ELF-1 (cell line): ENCODE measurements at regions not wholly inside any gene's neighbourhood (a gene's known extent, or its start where the extent isn't known, plus 50 kb on each side); places are given as distances from the start of the nearest gene placed in this dataset.

Experiments used
- DNase-seq: peaks from one replicate; pipeline ENCODE4 v3.0.0-alpha.2; 2016; ENCODE audit warnings: low read depth, low spot score

DNA sequence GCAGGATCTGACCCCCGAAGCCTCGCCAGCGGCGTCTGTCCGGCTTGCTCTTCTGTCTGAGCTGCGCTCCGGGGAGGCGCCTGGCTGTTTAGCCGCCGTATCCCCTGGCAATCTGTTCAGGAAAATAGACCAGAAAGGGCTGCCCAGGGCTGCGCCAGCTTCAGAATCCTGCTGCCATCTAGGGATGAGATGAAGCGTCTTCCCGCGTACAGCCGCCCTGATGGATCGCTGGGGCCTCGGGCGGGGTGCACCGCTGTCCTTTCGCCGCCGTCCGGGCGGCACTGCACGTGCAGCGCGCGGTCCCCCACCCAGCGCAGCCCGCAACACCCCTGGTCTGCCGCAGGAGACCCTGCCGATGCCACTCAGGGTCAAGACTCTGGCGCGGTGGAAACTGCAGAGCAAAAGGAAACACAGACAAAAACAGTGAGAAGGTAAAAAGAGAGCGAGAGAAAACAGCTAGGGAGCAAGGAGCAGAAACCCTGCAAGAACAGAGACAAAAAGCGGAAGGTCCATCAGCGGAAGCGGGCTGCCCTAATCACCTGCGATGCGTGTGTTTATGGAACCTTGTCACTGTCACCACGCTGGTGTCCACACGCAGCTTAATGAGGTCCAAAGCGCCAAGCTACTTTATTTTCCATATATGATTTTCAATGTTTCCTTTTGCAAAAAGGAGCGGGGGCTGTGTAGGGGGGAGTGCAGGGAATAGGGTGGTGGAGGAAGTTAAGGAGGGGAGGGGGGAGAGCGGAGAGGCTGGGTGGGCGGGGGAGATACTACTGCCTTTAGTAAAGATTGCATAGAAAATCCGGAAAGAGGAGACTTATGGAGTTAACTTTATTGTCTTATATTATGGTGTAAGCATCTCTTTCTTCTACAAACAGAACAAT, 2113.3 kb upstream of the PIK3C3 start:
- peak; percentile 91 for DNase-seq

- no peak for DNase-seq
Observed at GRCh38 chr18:39840856-39841481, 2114.1 kb upstream of the PIK3C3 start.

GRCh38 chr18:39840406-39840805, 2114.6 kb upstream of the PIK3C3 start:
- DNase-seq, result no peak

DNA sequence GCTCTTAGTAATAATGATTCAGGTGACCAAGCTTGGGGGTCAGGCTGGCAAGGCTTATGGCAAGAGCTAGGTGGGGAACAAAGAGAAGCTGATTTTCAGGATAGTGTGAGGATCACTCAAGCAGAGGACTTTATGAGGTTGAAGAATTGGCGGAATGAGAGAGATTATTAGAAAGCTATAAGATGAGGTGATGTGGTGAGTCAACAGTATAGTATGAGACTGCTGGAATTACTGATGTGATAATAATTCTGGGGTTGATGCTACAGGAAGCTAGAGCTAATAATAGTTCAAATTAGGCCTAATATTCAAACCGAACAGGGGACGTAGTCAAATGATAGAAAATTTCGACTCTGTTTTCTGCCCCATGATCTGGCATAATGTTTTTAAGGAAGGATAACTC, 2115.3 kb upstream of the PIK3C3 start:
- DNase-seq, result no peak

DNA sequence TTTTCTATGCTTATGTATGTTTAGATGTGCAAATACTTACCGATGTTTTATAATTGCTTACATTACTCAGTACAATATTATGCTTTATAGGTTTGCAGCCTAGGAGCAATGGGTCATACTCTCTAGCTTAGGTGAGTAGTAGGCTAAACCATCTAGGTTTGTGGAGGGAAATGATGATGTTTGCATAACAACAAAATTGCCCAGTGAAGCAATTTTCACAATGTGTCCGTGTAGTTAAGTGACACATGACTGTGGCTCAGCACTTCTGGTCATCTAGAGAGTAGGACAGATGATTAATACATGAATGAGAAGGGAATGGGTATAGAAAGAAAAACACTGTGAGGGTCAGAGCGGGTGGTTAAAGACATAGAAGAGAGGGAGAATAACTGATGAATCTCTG, 2116.2 kb upstream of the PIK3C3 start:
- no peak for DNase-seq

- no peak for DNase-seq
Observed at GRCh38 chr18:39835303-39836030, 2119.6 kb upstream of the PIK3C3 start.

DNA sequence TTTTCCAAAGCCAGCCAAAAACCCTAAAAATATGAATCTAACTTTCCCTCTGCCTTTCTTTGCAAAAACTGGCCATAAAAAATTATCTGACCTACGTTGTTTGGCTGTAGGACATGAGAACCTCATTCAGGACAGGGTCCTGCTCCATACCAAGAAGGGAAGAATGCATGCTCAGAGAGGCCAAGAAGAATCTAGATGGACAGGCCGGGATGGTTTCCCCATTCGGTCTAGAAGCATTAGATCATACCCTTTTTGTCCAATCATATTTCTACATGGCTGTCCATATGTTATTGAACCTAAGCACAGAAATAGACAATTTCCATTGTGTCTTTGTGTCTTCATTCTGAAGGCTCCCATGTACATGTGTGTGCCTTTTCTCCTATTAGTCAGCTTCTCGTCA, 2120.4 kb upstream of the PIK3C3 start:
- DNase-seq, result no peak

DNA sequence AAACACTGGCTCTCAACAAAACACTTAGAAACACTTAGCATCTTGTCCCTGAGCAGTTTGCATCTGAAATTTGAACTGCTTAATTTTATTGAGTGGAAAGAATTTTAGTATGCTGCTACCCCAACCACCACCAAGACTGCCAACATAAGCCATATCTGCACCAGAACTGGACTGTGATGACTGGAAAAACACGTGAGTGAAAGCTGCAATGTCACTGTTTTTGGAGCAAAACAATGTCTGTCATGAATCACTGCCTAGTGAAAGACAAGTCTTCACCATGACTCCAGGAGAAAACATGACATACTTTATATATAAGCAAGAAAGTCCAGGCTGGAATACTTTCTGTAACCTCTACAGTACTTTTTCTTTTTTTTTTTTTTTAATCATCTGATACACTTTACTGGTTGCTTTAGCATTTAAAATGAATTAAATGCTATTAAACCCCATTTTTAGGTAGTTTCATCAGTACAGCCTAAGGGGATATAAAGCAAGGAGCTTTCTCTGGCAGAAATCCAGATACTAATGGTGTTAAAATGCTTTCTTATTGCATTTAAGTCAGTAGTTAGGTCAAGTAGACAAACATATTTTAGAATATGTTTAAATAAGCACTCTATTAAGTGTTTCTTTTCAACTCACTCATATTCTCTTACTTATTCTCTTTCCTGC, 2129.4 kb upstream of the PIK3C3 start:
- DNase-seq, result no peak

GRCh38 chr18:39806525-39806924, 2148.5 kb upstream of the PIK3C3 start:
- no peak for DNase-seq

DNA sequence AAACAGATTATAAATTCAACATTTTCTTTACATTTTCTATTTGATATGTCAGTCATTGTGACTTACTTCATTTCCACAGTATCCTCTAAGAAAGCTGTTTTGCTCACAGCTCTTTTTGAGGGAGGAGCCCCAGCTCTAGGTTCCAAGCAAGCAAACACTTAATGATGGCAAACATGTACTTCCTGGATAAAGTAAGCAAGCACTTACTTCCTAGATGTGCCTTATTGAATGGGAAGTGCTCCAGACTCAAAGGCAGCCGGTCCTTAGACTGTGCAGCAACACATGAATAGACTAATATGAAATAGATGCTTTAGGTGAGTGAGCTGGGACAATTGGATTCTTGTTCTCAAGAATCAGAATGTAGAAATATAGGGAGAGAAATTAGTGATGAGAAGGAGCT, 2149.8 kb upstream of the PIK3C3 start:
- DNase-seq, result no peak

- DNase-seq, result no peak
Observed at GRCh38 chr18:39802648-39803229, 2152.3 kb upstream of the PIK3C3 start.

- DNase-seq, result no peak
Observed at GRCh38 chr18:39801848-39802247, 2153.2 kb upstream of the PIK3C3 start.

DNA sequence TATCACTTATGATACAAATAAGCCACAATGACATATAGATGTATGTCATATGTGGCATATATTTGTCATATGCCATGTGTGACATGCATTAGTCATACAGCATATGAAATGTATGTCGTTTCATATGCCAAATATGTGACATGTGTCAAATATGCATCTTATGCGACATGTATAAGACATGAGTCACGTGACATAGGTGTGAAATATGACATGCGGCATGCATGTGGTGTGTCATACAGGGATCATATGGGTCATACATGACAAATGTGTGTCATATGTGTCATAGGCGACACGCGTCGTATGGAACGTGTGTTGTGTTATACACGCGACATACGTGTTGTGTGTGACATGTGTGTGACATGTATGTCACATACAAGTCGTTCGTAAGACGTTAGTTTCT, 2154.0 kb upstream of the PIK3C3 start:
- no peak for DNase-seq

GRCh38 chr18:39799006-39799405, 2156.0 kb upstream of the PIK3C3 start:
- peak; percentile 36 for DNase-seq

GRCh38 chr18:39796393-39796792, 2158.6 kb upstream of the PIK3C3 start:
- DNase-seq, result no peak

- DNase-seq, result peak; percentile 31
Observed at GRCh38 chr18:39795350-39795749, 2159.7 kb upstream of the PIK3C3 start.

- DNase-seq, result no peak
Observed at GRCh38 chr18:39793609-39794008, 2161.4 kb upstream of the PIK3C3 start.

DNA sequence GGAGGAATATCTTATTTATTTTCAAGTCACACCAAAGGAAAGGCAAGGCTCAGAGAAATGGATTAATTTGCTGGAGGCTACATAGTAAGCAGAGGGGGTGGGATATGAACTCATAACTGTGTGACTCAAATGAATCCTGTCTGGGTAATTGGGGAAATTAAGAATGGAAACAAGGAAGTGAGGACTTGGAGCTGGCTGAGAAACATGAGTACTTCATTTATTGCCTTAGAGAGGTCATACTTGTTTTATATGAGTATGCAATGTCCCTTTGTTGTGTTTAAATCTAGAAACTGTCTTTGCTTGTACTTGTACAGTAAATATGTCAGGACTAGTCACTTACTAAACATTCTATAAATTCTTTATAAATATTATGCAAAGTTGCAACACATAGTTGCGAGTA, 2166.7 kb upstream of the PIK3C3 start:
- DNase-seq, result no peak

- DNase-seq, result no peak
Observed at GRCh38 chr18:39786477-39786876, 2168.6 kb upstream of the PIK3C3 start.

DNA sequence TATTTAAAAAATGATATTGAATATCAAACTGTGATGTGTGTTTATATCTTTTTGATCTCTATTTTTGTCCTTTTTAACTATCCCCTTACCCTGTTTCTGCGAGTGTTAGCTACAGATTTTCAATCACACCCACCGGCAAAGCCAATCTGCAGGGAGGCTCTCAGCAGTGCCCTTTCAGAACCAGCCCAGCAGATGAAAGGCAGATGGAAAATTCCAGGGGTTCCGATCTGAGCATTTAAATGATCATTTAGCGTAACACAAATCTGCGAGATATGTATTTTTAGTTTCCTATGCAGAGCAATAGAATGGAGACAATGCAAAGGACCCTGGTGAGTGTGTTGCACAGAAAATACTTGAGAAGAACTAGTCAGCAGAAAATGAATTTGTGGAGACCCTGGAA, 2170.5 kb upstream of the PIK3C3 start:
- no peak for DNase-seq

- no peak for DNase-seq
Observed at GRCh38 chr18:39781565-39781964, 2173.5 kb upstream of the PIK3C3 start.

DNA sequence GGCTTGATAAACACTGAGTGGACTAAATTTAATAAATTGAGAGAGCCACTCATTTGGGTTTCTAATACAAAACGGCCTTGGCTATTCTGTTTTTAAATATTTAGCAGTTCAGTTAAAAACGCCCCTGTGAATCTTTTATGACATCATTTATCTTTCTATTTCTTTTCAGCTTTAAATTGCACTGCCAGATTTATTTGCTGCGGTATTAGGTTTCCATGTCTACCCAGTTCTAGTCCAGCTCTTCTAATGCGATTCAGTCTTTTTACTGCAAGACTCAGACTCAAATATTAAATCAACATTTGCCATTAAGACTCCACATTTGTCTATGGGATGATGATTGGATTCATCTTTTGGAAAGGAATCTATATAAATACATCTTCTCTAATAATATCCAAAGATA, 2174.3 kb upstream of the PIK3C3 start:
- DNase-seq, result no peak
